Brain microvascular endothelial cell (primary cell): ENCODE measurements at regions not wholly inside any gene's neighbourhood (a gene's known extent, or its start where the extent isn't known, plus 50 kb on each side); places are given as distances from the start of the nearest gene placed in this dataset.

Experiments
- DNase-seq: peaks from one replicate; pipeline ENCODE4 v3.0.0-alpha.2; 2020
- H3K27ac ChIP-seq: fragments of 250-450 bp; sonication (Bioruptor Pico); 2 replicates; pipeline ENCODE4 v1.5.1; 2020; ENCODE audit warnings: mild to moderate bottlenecking, moderate library complexity
- H3K27me3 ChIP-seq: fragments of 250-450 bp; sonication (Bioruptor Pico); replicated peaks from 2 replicates; pipeline ENCODE4 v1.5.1; 2020; ENCODE audit warnings: mild to moderate bottlenecking
- H3K36me3 ChIP-seq: fragments of 250-450 bp; sonication (Bioruptor Pico); replicated peaks from 2 replicates; pipeline ENCODE4 v1.5.1; 2020; ENCODE audit warnings: mild to moderate bottlenecking
- H3K4me3 ChIP-seq: 2 replicates; pipeline ENCODE4 v1.5.1; 2011; ENCODE audit warnings: low read depth, mild to moderate bottlenecking, control low read depth, low read length, moderate library complexity
- CTCF ChIP-seq: IDR thresholded peaks from 2 replicates; pipeline ENCODE4 v1.5.1; 2011; ENCODE audit warnings: low read depth, mild to moderate bottlenecking, moderate library complexity, low read length, control low read depth, inconsistent platforms; ENCODE audit errors: missing control alignments
- in situ Hi-C: cut with HindIII; loops from 2 replicates; pipeline ENCODE4 v1.10.0; 2017; ENCODE audit warnings: low sequenced_read_pairs, low pct_ligation_motif_present

- Histone ChIP-seq H3K27ac (no peak overlapping the region), H3K4me3 (no peak overlapping the region), H3K27me3 (no peaks in the 10 kb centered on the region), H3K36me3 (no peaks in the 10 kb centered on the region)
- no peak for DNase-seq
- in situ Hi-C loops, result no loop called here
- TF ChIP-seq CTCF, result no peak
These were observed 100.2 kb upstream of the CDH11 start for GRCh38 chr16:65222049-65222448.

- no peaks in the 10 kb centered on the region for H3K27me3 ChIP-seq
- TF ChIP-seq CTCF, result no peak
- no peak overlapping the region for H3K27ac ChIP-seq
- in situ Hi-C loops, result no loop called here
- no peak overlapping the region for H3K4me3 ChIP-seq
- DNase-seq, result no peak
- H3K36me3 ChIP-seq, result no peaks in the 10 kb centered on the region
These were observed 97.9 kb upstream of the CDH11 start for GRCh38 chr16:65219786-65220185.

GRCh38 chr16:65218348-65218747, 96.5 kb upstream of the CDH11 start:
- TF ChIP-seq CTCF, result no peak
- no peak for DNase-seq
- Histone ChIP-seq H3K4me3 (no peak overlapping the region), H3K27ac (no peak overlapping the region), H3K36me3 (no peaks in the 10 kb centered on the region), H3K27me3 (no peaks in the 10 kb centered on the region)
- in situ Hi-C loops, result no loop called here

GRCh38 chr16:65213866-65214595, 92.2 kb upstream of the CDH11 start:
- Histone ChIP-seq H3K27me3 (no peaks in the 10 kb centered on the region), H3K4me3 (no peak overlapping the region), H3K36me3 (no peaks in the 10 kb centered on the region), H3K27ac (no peak overlapping the region)
- no peak for TF ChIP-seq CTCF
- no peak for DNase-seq
- in situ Hi-C loops, result no loop called here

GRCh38 chr16:65212791-65213190, 90.9 kb upstream of the CDH11 start:
- no peak for DNase-seq
- no peak overlapping the region for H3K27ac ChIP-seq
- H3K4me3 ChIP-seq, result no peak overlapping the region
- H3K36me3 ChIP-seq, result no peaks in the 10 kb centered on the region
- in situ Hi-C loops, result no loop called here
- TF ChIP-seq CTCF, result no peak
- H3K27me3 ChIP-seq, result no peaks in the 10 kb centered on the region

- no peaks in the 10 kb centered on the region for H3K27me3 ChIP-seq
- in situ Hi-C loops, result no loop called here
- H3K27ac ChIP-seq, result no peak overlapping the region
- H3K4me3 ChIP-seq, result no peak overlapping the region
- no peaks in the 10 kb centered on the region for H3K36me3 ChIP-seq
- DNase-seq, result no peak
- TF ChIP-seq CTCF, result no peak
These were observed 90.4 kb upstream of the CDH11 start for GRCh38 chr16:65212240-65212639.
